Chondrocyte (in vitro differentiated cells): ENCODE measurements at regions not wholly inside any gene's neighbourhood (a gene's known extent, or its start where the extent isn't known, plus 50 kb on each side); places are given as distances from the start of the nearest gene placed in this dataset.

Experiments used
- DNase-seq: peaks from one replicate; pipeline ENCODE4 v3.0.0; 2021; ENCODE audit warnings: mixed read lengths, low spot score
- H3K27ac Mint-ChIP-seq: one replicate; pipeline ENCODE4 v1.8.0; 2021; ENCODE audit warnings: mild to moderate bottlenecking, moderate library complexity, mixed read lengths; ENCODE audit not compliant: unreplicated experiment
- H3K27me3 Mint-ChIP-seq: 2 replicates; pipeline ENCODE4 v1.8.0; 2021; ENCODE audit warnings: low read depth, mixed read lengths
- H3K36me3 Mint-ChIP-seq: 2 replicates; pipeline ENCODE4 v1.8.0; 2021; ENCODE audit warnings: low read depth, mixed read lengths
- H3K4me1 Mint-ChIP-seq: 2 replicates; pipeline ENCODE4 v1.8.0; 2021; ENCODE audit warnings: low read depth, mild to moderate bottlenecking, mixed read lengths
- H3K4me3 Mint-ChIP-seq: one replicate; pipeline ENCODE4 v1.8.0; 2021; ENCODE audit warnings: mild to moderate bottlenecking, moderate library complexity, mixed read lengths; ENCODE audit not compliant: unreplicated experiment
- H3K9me3 Mint-ChIP-seq: 2 replicates; pipeline ENCODE4 v1.8.0; 2021; ENCODE audit warnings: low read depth, mixed read lengths
- TF ChIP-seq, protein P1 (sequence below): fragments of 200-600 bp; sonication (generic); IDR thresholded peaks from 2 replicates; pipeline ENCODE4 v1.5.0; 2021; ENCODE audit warnings: antibody characterized with exemption, mild to moderate bottlenecking, moderate library complexity

DNA sequence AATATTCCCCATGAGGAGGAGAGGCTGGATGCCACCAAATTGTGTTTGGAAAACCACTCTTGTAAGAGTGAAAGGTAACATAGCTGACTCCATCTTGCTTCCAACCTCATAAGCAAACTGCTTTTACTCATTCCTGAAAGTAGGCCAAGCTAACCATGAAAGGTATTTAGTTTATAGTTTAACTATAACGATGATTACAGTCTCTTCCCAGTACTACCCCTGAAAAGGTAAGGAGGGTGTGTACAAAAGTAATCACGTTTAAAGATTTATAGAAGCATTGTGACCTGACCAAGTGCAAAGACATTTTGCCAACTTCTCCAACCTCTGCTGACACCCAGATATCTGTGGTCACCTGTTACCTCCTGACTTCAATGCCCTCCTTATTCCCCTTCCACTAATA lies 122.6 kb downstream of the CD8B2 start:
- Mint-ChIP-seq H3K36me3 (peaks cover 2% of the 10 kb centered on the region), H3K4me3 (no peak overlapping the region), H3K27me3 (peaks cover 24% of the 10 kb centered on the region), H3K4me1 (peaks cover 8% of the 10 kb centered on the region), H3K27ac (no peak overlapping the region), H3K9me3 (peaks cover 3% of the 10 kb centered on the region)
- TF ChIP-seq, protein P1, sequence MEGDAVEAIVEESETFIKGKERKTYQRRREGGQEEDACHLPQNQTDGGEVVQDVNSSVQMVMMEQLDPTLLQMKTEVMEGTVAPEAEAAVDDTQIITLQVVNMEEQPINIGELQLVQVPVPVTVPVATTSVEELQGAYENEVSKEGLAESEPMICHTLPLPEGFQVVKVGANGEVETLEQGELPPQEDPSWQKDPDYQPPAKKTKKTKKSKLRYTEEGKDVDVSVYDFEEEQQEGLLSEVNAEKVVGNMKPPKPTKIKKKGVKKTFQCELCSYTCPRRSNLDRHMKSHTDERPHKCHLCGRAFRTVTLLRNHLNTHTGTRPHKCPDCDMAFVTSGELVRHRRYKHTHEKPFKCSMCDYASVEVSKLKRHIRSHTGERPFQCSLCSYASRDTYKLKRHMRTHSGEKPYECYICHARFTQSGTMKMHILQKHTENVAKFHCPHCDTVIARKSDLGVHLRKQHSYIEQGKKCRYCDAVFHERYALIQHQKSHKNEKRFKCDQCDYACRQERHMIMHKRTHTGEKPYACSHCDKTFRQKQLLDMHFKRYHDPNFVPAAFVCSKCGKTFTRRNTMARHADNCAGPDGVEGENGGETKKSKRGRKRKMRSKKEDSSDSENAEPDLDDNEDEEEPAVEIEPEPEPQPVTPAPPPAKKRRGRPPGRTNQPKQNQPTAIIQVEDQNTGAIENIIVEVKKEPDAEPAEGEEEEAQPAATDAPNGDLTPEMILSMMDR, result no peak
- DNase-seq, result no peak

DNA sequence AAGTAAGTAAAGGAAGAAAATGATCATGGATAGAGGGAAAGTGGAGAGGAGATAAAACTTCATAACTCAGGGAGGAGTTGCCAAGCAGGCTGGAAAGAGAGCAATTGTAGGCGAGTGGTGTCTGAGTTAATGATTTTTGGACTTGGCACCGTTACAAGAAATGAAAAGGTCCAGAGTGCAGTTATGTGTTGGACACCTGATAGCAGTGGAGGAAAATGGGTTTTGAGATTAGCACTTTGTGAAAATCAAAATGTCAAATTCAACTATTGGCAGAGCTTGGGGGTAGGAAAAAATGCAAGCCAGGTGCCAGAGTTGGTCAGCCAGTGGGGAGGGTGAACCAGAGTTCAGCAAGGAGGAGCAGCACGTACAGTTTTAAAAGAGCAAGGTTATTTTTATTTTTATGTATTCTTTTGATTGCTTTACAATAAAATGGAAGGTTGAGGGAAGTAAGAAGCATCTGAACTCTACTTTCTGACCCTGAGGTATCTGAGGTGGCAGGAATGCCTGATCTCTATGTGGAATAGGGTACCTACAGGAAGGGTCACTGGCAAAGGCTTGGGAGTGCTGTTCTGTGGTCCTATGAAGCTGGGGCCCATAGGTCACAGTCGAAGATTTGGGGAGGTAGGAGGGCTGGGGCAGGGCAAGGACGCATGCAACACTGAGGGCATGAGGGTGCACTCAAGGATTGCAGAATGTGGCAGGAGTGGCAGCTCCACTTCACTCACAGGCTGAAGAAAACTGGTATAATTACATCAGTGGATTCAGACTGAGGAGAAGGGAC lies 127.5 kb downstream of the CD8B2 start:
- Mint-ChIP-seq H3K27me3 (peaks cover 29% of the 10 kb centered on the region), H3K9me3 (no peaks in the 10 kb centered on the region), H3K4me1 (peaks cover 8% of the 10 kb centered on the region), H3K27ac (no peak overlapping the region), H3K4me3 (no peak overlapping the region), H3K36me3 (no peaks in the 10 kb centered on the region)
- TF ChIP-seq, protein P1, result no peak
- DNase-seq, result no peak

DNA sequence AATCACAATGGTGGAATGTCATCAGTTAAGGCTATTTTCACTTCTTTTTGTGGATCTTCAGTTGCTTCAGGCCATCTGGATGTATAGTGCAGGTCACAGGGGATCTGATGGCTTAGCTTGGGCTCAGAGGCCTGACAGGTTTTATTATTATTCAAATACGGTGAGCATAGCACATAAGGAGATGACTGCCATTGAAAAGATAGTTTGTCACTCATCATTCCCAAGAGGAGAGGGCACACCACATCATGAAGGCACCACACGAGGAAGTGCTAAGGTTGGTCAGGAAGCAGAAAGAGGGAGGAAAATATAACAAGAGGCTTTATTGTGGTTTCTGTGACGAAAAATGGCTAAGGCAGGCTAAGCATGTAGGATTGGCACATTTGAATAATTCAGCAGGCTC lies 131.4 kb downstream of the CD8B2 start:
- TF ChIP-seq, protein P1, result no peak
- Mint-ChIP-seq H3K36me3 (peaks cover 2% of the 10 kb centered on the region), H3K4me1 (no peaks in the 10 kb centered on the region), H3K27me3 (peaks cover 36% of the 10 kb centered on the region), H3K4me3 (no peak overlapping the region), H3K27ac (no peak overlapping the region), H3K9me3 (no peaks in the 10 kb centered on the region)
- no peak for DNase-seq

DNA sequence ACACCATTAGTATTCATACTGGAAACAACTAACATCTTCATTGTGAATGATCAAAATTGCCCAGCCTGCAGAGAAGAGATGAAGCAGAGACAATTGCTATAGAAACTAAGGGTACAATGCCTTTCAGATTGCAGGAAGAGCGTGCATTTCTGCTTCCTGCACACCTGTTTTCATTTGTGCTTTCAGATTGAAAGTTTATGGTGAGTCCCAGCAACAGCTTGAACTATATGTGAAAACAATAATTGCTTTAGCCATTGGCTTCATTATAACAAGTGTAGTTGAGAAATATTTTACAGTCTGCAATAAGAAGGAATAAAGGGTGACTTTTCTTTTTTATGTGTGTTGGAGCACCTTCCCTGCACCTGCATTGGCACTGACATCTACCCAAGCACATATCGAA lies 136.3 kb downstream of the CD8B2 start:
- DNase-seq, result no peak
- H3K9me3 Mint-ChIP-seq, result peaks cover 8% of the 10 kb centered on the region
- peaks cover 51% of the 10 kb centered on the region for H3K27me3 Mint-ChIP-seq
- H3K4me3 Mint-ChIP-seq, result no peak overlapping the region
- peaks cover 4% of the 10 kb centered on the region for H3K36me3 Mint-ChIP-seq
- H3K4me1 Mint-ChIP-seq, result no peaks in the 10 kb centered on the region
- H3K27ac Mint-ChIP-seq, result no peak overlapping the region
- TF ChIP-seq, protein P1, result no peak

DNA sequence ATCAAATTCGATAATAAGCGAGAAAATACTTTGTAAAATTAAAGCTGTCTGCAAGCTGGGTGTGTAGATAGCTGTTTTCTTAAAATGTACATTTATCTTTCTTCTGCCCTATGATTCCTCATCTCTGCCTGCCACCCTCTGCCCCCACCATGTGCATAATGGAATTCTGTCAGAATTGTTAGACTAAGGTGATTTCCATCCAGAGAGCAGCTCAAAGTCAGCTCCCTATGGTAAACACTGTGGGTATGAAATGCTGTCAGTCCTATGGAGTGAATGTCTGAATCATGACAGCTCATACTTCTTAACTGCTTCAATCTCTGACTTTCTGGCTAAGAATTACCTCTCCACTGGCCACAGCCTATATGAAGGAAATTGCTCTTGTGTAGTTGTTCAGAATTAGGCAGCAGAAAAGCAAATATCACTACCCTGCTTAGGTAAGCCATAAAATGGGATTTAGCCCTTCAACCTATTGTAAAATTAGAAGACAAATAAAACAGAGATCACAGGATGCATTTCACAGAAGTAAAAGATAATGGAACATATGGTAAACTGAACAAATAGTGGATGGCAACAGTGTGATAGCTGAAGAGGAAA lies 137.7 kb downstream of the CD8B2 start:
- DNase-seq, result no peak
- peaks cover 42% of the 10 kb centered on the region for H3K27me3 Mint-ChIP-seq
- no peak overlapping the region for H3K27ac Mint-ChIP-seq
- peaks cover 4% of the 10 kb centered on the region for H3K36me3 Mint-ChIP-seq
- TF ChIP-seq, protein P1, result no peak
- no peak overlapping the region for H3K4me3 Mint-ChIP-seq
- H3K9me3 Mint-ChIP-seq, result peaks cover 11% of the 10 kb centered on the region
- no peaks in the 10 kb centered on the region for H3K4me1 Mint-ChIP-seq
